HFFc6 (cell line): ENCODE measurements at regions not wholly inside any gene's neighbourhood (a gene's known extent, or its start where the extent isn't known, plus 50 kb on each side); places are given as distances from the start of the nearest gene placed in this dataset.
"Not testable (repeated sequence)": the region's sequence is repeated elsewhere in the genome, so short reads cannot be mapped to it uniquely, and the experiment has no call there.

ENCODE experiments used
- DNase-seq: peaks from one replicate; pipeline ENCODE4 v3.0.0-alpha.2; 2018
- H3K27ac Mint-ChIP-seq: 2 replicates; pipeline ENCODE4 v1.8.0; 2020; ENCODE audit warnings: mild to moderate bottlenecking, mixed read lengths
- H3K27me3 Mint-ChIP-seq: 2 replicates; pipeline ENCODE4 v1.8.0; 2021; ENCODE audit warnings: mild to moderate bottlenecking, moderate library complexity, mixed read lengths; ENCODE audit not compliant: insufficient read depth
- H3K36me3 Mint-ChIP-seq: 2 replicates; pipeline ENCODE4 v1.8.0; 2021; ENCODE audit warnings: low read depth, mixed read lengths
- H3K4me1 Mint-ChIP-seq: 2 replicates; pipeline ENCODE4 v1.8.0; 2020; ENCODE audit warnings: low read depth, mixed read lengths
- H3K4me3 Mint-ChIP-seq: 2 replicates; pipeline ENCODE4 v1.8.0; 2020; ENCODE audit warnings: mild to moderate bottlenecking, moderate library complexity, mixed read lengths
- H3K9me3 Mint-ChIP-seq: 2 replicates; pipeline ENCODE4 v1.8.0; 2020; ENCODE audit warnings: mild to moderate bottlenecking, mixed read lengths
- TF ChIP-seq, protein P1 (sequence below): fragments of 200-600 bp; sonication (generic); IDR thresholded peaks from 2 replicates; pipeline ENCODE4 v1.5.0; 2021; ENCODE audit warnings: antibody characterized with exemption, mild to moderate bottlenecking

DNA sequence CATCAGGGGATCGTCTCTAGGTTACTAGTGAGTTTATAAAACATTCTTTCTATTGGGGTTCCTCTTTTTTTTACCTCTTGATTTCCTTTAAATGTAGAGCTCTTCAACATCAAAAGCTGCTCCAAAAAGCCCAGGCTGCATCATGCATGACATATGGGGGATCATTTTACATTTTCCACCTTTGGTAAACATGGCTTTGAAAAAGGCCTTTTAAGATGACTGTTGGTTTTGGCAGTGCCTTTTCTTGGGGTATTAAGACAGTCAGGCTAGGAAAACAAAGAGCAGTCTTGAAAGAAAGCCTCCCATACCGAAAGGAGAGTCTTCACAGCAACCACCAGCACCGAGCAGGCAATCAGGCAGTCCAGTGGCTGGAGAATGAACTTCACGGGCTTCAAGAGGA is 73.2 kb downstream of the NPEPL1 start:
- H3K27me3 Mint-ChIP-seq, result peaks cover 63% of the 10 kb centered on the region
- no peaks in the 10 kb centered on the region for H3K36me3 Mint-ChIP-seq
- no peak overlapping the region for H3K27ac Mint-ChIP-seq
- no peak overlapping the region for H3K4me3 Mint-ChIP-seq
- H3K9me3 Mint-ChIP-seq, result no peaks in the 10 kb centered on the region
- DNase-seq, result no peak
- TF ChIP-seq, protein P1, sequence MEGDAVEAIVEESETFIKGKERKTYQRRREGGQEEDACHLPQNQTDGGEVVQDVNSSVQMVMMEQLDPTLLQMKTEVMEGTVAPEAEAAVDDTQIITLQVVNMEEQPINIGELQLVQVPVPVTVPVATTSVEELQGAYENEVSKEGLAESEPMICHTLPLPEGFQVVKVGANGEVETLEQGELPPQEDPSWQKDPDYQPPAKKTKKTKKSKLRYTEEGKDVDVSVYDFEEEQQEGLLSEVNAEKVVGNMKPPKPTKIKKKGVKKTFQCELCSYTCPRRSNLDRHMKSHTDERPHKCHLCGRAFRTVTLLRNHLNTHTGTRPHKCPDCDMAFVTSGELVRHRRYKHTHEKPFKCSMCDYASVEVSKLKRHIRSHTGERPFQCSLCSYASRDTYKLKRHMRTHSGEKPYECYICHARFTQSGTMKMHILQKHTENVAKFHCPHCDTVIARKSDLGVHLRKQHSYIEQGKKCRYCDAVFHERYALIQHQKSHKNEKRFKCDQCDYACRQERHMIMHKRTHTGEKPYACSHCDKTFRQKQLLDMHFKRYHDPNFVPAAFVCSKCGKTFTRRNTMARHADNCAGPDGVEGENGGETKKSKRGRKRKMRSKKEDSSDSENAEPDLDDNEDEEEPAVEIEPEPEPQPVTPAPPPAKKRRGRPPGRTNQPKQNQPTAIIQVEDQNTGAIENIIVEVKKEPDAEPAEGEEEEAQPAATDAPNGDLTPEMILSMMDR, result no peak
- H3K4me1 Mint-ChIP-seq, result no peaks in the 10 kb centered on the region

DNA sequence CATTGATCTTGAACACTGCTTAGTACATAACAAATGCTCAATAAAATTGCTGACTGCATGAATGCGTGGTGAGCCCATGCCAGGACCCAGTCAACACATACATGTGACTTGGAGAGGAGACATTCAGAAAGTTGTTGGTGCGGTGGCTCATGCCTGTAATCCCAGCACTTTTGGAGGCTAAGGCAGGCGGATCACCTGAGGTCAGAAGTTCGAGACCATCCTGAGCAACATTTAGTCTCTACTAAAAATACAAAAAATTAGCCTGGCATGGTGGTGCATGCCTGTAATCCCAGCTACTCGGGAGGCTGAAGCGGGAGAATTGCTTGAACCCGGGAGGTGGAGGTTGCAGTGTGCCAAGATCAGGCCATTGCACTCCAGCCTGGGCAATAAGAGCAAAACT is 75.2 kb downstream of the NPEPL1 start:
- H3K9me3 Mint-ChIP-seq, DNase-seq, H3K36me3 Mint-ChIP-seq, H3K4me1 Mint-ChIP-seq, H3K27ac Mint-ChIP-seq, H3K4me3 Mint-ChIP-seq: not testable (repeated sequence)
- peaks cover 58% of the 10 kb centered on the region for H3K27me3 Mint-ChIP-seq
